ENCODE measurements at regions not wholly inside any gene's neighbourhood (a gene's known extent, or its start where the extent isn't known, plus 50 kb on each side); places are given as distances from the start of the nearest gene placed in this dataset.

DNA sequence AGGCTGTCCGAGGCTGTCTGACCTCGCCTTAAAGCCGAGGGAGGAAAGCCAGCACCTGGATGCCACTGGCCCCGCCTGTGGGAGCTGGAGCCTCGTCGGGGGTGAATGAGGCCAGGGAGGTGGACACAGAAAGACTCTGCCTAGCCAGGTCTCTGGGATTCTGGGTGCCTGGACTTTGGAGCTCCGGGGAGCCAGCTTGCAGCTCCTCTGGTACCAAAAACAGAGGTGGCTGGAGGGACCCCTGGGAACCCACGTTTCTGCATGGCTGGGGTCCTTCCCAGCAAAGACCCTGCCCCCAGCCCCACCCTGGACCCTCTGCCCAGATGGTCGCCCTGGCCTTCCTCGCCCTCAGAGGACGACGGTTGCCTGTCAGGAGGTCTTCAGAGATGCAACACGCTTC lies 239.7 kb downstream of the BRD1 start:
- H2AFZ ChIP-seq (ENCODE audit: low read depth, low read length, poor library complexity, severe bottlenecking) = no peak overlapping the region
- no peak for DNase-seq (ENCODE audit: low read depth, low spot score)
- intact Hi-C loops (cut with micrococcal nuclease) = no loop called here
- ChIA-PET POLR2A (no interaction called here), RAD21 (ENCODE audit: low non-redundant PET in 1 of 2, low total read pairs in 2 of 2, uncharacterized antibody in 2 of 2, unreplicated experiment in 2 of 2) (no interaction called here), CTCF (no interaction called here)
- H3K79me2 ChIP-seq (ENCODE audit: insufficient read depth, low read length) = peaks cover 36% of the 10 kb centered on the region
- no peak overlapping the region for H3K9ac ChIP-seq (ENCODE audit: low read length)
- no peak overlapping the region for H3K4me3 ChIP-seq (replicated peaks in 1 of 2; ENCODE audit: low read depth in 1 of 2, low read length in 2 of 2)
- BruUV-seq (replicated peaks) = no TSS peak
- H3K36me3 ChIP-seq (ENCODE audit: control insufficient read depth in 1 of 2, insufficient read depth in 2 of 2, low read length in 2 of 2) = no peaks in the 10 kb centered on the region
- no peak for ATAC-seq
- TF ChIP-seq JUND (IDR thresholded peaks at IDR 0.05) (no peak), ELF1 (IDR thresholded peaks at IDR 0.05; ENCODE audit: borderline replicate concordance, low read depth) (no peak), EZH2 (IDR thresholded peaks at IDR 0.05) (no peak), POLR2AphosphoS5 (IDR thresholded peaks at IDR 0.05; ENCODE audit: low read depth, low read length) (no peak), RAD21 (IDR thresholded peaks at IDR 0.05; ENCODE audit: low read depth) (no peak), SIN3A (IDR thresholded peaks at IDR 0.05; ENCODE audit: low read depth) (no peak), SP1 (IDR thresholded peaks at IDR 0.05; ENCODE audit: low read depth) (no peak), TCF7L2 (IDR thresholded peaks at IDR 0.05; ENCODE audit: borderline replicate concordance, extremely low read depth, insufficient read depth, insufficient read length) (no peak), YY1 (IDR thresholded peaks at IDR 0.05; ENCODE audit: extremely low read depth, insufficient replicate concordance, low read depth, low read length) (no peak), EZH2phosphoT487 (IDR thresholded peaks at IDR 0.05; ENCODE audit: borderline replicate concordance) (no peak), ZFX (IDR thresholded peaks at IDR 0.05) (no peak), CBX3 (IDR thresholded peaks at IDR 0.05; ENCODE audit: low read depth) (no peak), SRF (IDR thresholded peaks at IDR 0.05; ENCODE audit: low read depth) (no peak), CEBPB (IDR thresholded peaks at IDR 0.05; ENCODE audit: low read depth) (no peak), FOSL1 (IDR thresholded peaks at IDR 0.05; ENCODE audit: low read depth) (no peak), POLR2A (IDR thresholded peaks at IDR 0.05; ENCODE audit: borderline replicate concordance, extremely low read depth, insufficient read depth, insufficient read length) (no peak)
- TF ChIP-seq, protein P1, sequence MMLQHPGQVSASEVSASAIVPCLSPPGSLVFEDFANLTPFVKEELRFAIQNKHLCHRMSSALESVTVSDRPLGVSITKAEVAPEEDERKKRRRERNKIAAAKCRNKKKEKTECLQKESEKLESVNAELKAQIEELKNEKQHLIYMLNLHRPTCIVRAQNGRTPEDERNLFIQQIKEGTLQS (IDR thresholded peaks at IDR 0.05) = no peak
- TF ChIP-seq, protein P2, sequence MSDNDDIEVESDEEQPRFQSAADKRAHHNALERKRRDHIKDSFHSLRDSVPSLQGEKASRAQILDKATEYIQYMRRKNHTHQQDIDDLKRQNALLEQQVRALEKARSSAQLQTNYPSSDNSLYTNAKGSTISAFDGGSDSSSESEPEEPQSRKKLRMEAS (IDR thresholded peaks at IDR 0.05) = no peak
- TF ChIP-seq, protein P3, sequence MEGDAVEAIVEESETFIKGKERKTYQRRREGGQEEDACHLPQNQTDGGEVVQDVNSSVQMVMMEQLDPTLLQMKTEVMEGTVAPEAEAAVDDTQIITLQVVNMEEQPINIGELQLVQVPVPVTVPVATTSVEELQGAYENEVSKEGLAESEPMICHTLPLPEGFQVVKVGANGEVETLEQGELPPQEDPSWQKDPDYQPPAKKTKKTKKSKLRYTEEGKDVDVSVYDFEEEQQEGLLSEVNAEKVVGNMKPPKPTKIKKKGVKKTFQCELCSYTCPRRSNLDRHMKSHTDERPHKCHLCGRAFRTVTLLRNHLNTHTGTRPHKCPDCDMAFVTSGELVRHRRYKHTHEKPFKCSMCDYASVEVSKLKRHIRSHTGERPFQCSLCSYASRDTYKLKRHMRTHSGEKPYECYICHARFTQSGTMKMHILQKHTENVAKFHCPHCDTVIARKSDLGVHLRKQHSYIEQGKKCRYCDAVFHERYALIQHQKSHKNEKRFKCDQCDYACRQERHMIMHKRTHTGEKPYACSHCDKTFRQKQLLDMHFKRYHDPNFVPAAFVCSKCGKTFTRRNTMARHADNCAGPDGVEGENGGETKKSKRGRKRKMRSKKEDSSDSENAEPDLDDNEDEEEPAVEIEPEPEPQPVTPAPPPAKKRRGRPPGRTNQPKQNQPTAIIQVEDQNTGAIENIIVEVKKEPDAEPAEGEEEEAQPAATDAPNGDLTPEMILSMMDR (IDR thresholded peaks at IDR 0.05 in 2 of 3, conservative IDR thresholded peaks at IDR 0.05 in 1 of 3; ENCODE audit: borderline replicate concordance in 1 of 3, insufficient read depth in 1 of 3, low read depth in 2 of 3, low read length in 2 of 3) = no peak
- TF ChIP-seq, protein P4, sequence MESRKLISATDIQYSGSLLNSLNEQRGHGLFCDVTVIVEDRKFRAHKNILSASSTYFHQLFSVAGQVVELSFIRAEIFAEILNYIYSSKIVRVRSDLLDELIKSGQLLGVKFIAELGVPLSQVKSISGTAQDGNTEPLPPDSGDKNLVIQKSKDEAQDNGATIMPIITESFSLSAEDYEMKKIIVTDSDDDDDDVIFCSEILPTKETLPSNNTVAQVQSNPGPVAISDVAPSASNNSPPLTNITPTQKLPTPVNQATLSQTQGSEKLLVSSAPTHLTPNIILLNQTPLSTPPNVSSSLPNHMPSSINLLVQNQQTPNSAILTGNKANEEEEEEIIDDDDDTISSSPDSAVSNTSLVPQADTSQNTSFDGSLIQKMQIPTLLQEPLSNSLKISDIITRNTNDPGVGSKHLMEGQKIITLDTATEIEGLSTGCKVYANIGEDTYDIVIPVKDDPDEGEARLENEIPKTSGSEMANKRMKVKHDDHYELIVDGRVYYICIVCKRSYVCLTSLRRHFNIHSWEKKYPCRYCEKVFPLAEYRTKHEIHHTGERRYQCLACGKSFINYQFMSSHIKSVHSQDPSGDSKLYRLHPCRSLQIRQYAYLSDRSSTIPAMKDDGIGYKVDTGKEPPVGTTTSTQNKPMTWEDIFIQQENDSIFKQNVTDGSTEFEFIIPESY (IDR thresholded peaks at IDR 0.05; ENCODE audit: extremely low read depth, insufficient replicate concordance, low read length) = no peak
- no peaks in the 10 kb centered on the region for H3K4me1 ChIP-seq (ENCODE audit: control insufficient read depth in 1 of 2, insufficient read depth in 2 of 2, low read length in 2 of 2)
- no peaks in the 10 kb centered on the region for H3K9me2 ChIP-seq (ENCODE audit: insufficient read depth)
- H3K27me3 ChIP-seq (ENCODE audit: insufficient read depth, low read length) = no peaks in the 10 kb centered on the region
- no peak overlapping the region for H3K4me2 ChIP-seq (ENCODE audit: low read length)
- no peak overlapping the region for H3K27ac ChIP-seq (ENCODE audit: low read depth, low read length)
- no peaks in the 10 kb centered on the region for H4K20me1 ChIP-seq (ENCODE audit: insufficient read depth)
- H3K9me3 ChIP-seq (ENCODE audit: control insufficient read depth in 1 of 2, insufficient read depth in 1 of 2, low read depth in 1 of 2, low read length in 2 of 2) = no peaks in the 10 kb centered on the region
